ENCODE measurements at regions not wholly inside any gene's neighbourhood (a gene's known extent, or its start where the extent isn't known, plus 50 kb on each side); places are given as distances from the start of the nearest gene placed in this dataset.

DNA sequence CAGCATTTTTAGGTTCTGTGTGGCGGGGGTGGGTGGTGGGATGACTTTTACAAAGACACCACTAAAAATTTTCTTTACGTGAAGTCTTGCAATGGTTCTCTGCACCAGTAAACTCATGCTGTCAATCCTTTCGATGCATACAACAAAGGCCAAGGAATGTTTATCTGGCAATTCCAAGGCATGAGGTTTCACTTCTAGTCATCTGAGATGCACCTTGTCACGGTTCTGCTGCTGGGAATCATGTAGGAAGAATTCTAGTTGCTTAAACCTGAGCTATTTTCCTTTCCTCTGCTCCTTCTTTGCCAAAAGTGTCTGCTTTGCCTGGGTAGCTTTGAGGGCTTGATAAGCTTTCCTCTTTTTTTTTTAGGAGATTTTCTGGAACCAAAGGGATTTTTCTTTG lies 1204.5 kb upstream of the SEMA6A start:
- TF ChIP-seq, protein P1, sequence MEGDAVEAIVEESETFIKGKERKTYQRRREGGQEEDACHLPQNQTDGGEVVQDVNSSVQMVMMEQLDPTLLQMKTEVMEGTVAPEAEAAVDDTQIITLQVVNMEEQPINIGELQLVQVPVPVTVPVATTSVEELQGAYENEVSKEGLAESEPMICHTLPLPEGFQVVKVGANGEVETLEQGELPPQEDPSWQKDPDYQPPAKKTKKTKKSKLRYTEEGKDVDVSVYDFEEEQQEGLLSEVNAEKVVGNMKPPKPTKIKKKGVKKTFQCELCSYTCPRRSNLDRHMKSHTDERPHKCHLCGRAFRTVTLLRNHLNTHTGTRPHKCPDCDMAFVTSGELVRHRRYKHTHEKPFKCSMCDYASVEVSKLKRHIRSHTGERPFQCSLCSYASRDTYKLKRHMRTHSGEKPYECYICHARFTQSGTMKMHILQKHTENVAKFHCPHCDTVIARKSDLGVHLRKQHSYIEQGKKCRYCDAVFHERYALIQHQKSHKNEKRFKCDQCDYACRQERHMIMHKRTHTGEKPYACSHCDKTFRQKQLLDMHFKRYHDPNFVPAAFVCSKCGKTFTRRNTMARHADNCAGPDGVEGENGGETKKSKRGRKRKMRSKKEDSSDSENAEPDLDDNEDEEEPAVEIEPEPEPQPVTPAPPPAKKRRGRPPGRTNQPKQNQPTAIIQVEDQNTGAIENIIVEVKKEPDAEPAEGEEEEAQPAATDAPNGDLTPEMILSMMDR (IDR thresholded peaks at IDR 0.05), result no peak
- TF ChIP-seq POLR2A (IDR thresholded peaks at IDR 0.05) (no peak), POLR2AphosphoS5 (IDR thresholded peaks at IDR 0.05; ENCODE audit: insufficient read depth in 1 of 2, low read depth in 1 of 2) (no peak)
- H3K27ac ChIP-seq, result no peak overlapping the region
- H3K4me1 ChIP-seq, result no peaks in the 10 kb centered on the region
- H3K27me3 ChIP-seq, result no peaks in the 10 kb centered on the region
- H3K4me3 ChIP-seq, result no peak overlapping the region
- no peak for DNase-seq (ENCODE audit: extremely low spot score in 2 of 2)
- no peaks in the 10 kb centered on the region for H3K9me3 ChIP-seq
- H3K36me3 ChIP-seq, result no peaks in the 10 kb centered on the region
- intact Hi-C loops (cut with DNase I), result no loop called here

DNA sequence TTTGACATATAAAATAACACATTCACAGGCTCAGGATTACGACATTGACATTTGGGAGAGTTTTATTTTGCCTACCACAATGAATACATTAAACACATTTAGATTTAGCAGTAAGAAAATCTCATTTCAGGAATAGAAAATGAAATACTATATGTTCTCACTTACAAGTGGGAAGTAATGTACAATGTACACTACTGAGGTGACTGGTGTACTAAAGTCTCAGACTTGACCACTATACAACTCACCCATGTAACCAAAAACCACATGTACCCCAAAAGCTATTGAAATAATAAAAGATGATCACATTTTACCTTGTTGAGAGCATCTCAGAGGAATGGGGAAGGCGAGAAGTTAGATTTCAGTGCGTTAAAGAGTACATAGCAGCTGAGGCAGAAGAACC lies 1202.4 kb upstream of the SEMA6A start:
- Histone ChIP-seq H3K4me3 (no peak overlapping the region), H3K9me3 (no peaks in the 10 kb centered on the region), H3K4me1 (no peaks in the 10 kb centered on the region), H3K27me3 (no peaks in the 10 kb centered on the region), H3K36me3 (no peaks in the 10 kb centered on the region), H3K27ac (no peak overlapping the region)
- intact Hi-C loops (cut with DNase I), result no loop called here
- TF ChIP-seq POLR2A (IDR thresholded peaks at IDR 0.05), result no peak
- TF ChIP-seq POLR2AphosphoS5 (IDR thresholded peaks at IDR 0.05; ENCODE audit: insufficient read depth in 1 of 2, low read depth in 1 of 2), result no peak
- TF ChIP-seq, protein P1 (IDR thresholded peaks at IDR 0.05), result no peak
- DNase-seq (ENCODE audit: extremely low spot score in 2 of 2), result no peak

DNA sequence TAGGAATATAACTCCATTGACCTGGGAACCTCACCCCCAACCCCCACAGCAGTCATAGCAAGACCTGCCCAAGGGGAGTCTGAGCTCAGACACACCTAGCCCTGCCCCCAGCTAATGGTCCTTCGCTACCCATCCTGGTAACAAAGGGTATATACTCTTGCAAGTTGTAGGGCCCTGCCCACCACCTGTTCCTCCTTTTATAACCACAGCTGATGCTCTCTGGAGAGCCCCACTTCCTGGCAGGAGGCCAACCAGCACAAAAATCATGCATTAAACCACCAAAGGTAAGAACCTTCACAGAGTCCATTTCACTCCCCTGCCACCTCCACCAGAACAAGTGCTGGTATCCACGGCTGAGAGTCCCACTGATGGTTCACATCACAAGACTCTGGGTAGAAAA lies 1195.3 kb upstream of the SEMA6A start:
- TF ChIP-seq POLR2A (IDR thresholded peaks at IDR 0.05), result no peak
- TF ChIP-seq, protein P1 (IDR thresholded peaks at IDR 0.05), result no peak
- TF ChIP-seq POLR2AphosphoS5 (IDR thresholded peaks at IDR 0.05; ENCODE audit: insufficient read depth in 1 of 2, low read depth in 1 of 2), result no peak
- Histone ChIP-seq H3K4me3 (no peak overlapping the region), H3K27me3 (no peaks in the 10 kb centered on the region), H3K36me3 (no peaks in the 10 kb centered on the region), H3K27ac (no peak overlapping the region), H3K4me1 (no peaks in the 10 kb centered on the region), H3K9me3 (no peaks in the 10 kb centered on the region)
- no peak for DNase-seq (ENCODE audit: extremely low spot score in 2 of 2)
- intact Hi-C loops (cut with DNase I), result no loop called here

DNA sequence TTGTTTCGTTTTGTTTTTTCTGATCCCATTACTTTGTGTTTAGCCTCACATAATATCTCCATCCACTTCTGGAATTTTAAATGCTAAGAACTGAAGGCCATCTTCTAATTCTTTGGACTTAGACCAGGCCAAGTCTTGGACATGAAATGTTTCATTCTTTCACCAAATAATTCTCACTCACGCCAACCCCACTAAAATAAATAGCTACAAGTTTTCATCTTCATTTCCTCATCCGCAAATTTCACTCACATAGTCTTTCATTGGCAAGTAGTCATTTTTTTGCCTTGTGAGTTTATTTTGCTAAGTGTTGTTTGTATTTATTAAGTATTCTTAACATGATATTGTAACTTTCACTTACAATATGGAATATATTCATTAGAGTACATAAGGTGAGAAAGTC lies 1188.6 kb upstream of the SEMA6A start:
- H3K4me3 ChIP-seq, result no peak overlapping the region
- no peaks in the 10 kb centered on the region for H3K36me3 ChIP-seq
- no peaks in the 10 kb centered on the region for H3K27me3 ChIP-seq
- no peaks in the 10 kb centered on the region for H3K9me3 ChIP-seq
- no peaks in the 10 kb centered on the region for H3K4me1 ChIP-seq
- no peak overlapping the region for H3K27ac ChIP-seq
- TF ChIP-seq POLR2A (IDR thresholded peaks at IDR 0.05), result no peak
- no peak for DNase-seq (ENCODE audit: extremely low spot score in 2 of 2)
- intact Hi-C loops (cut with DNase I), result no loop called here

DNA sequence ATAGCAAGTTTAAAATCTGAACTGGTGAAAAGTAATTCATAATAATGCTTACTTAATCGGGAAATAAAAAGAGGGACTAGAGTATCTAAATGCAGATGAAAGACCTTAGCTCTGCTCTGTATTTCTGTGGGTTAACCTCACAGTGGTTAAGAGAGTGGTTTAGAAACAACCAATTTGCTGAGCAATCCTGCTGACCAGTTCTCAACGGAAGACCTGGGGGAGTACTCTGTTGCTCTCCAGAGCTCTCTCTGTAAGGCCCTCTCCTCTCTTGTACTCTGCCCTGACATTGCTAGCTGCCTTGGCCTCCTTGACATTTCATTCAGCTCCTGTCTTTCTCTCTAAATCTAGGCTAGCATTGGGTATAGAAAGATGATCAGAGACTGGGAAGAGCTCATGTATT lies 1186.6 kb upstream of the SEMA6A start:
- intact Hi-C loops (cut with DNase I), result no loop called here
- TF ChIP-seq, protein P1 (IDR thresholded peaks at IDR 0.05), result no peak
- TF ChIP-seq POLR2A (IDR thresholded peaks at IDR 0.05) (no peak), POLR2AphosphoS5 (IDR thresholded peaks at IDR 0.05; ENCODE audit: insufficient read depth in 1 of 2, low read depth in 1 of 2) (no peak)
- Histone ChIP-seq H3K4me3 (no peak overlapping the region), H3K36me3 (no peaks in the 10 kb centered on the region), H3K27me3 (no peaks in the 10 kb centered on the region), H3K9me3 (no peaks in the 10 kb centered on the region), H3K4me1 (no peaks in the 10 kb centered on the region), H3K27ac (no peak overlapping the region)
- no peak for DNase-seq (ENCODE audit: extremely low spot score in 2 of 2)

Measured in vagina (tissue), 2 donors.